ENCODE measurements at regions not wholly inside any gene's neighbourhood (a gene's known extent, or its start where the extent isn't known, plus 50 kb on each side); places are given as distances from the start of the nearest gene placed in this dataset.

GRCh38 chr2:16000642-16001041, 60.3 kb downstream of the MYCN start:
- ATAC-seq (no peak), DNase-seq (ENCODE audit: low spot score) (no peak)
- no peaks in the 10 kb centered on the region for H3K4me1 Mint-ChIP-seq (ENCODE audit: low read depth in 2 of 2)
- no peaks in the 10 kb centered on the region for H3K9me3 Mint-ChIP-seq
- no peaks in the 10 kb centered on the region for H3K36me3 Mint-ChIP-seq
- H3K27ac Mint-ChIP-seq = no peak overlapping the region
- no peak overlapping the region for H3K4me3 Mint-ChIP-seq
- peaks cover 12 to 26% of the 10 kb centered on the region in 2 donors for H3K27me3 Mint-ChIP-seq

- no peak overlapping the region for H3K4me3 Mint-ChIP-seq
- DNase-seq (ENCODE audit: low spot score) (no peak), ATAC-seq (no peak)
- H3K4me1 Mint-ChIP-seq (ENCODE audit: low read depth in 2 of 2) = no peaks in the 10 kb centered on the region
- no peak overlapping the region for H3K27ac Mint-ChIP-seq
- H3K9me3 Mint-ChIP-seq = no peaks in the 10 kb centered on the region
- peaks cover 14 to 25% of the 10 kb centered on the region in 2 donors for H3K27me3 Mint-ChIP-seq
- H3K36me3 Mint-ChIP-seq = no peaks in the 10 kb centered on the region
Observed at GRCh38 chr2:15999596-16000469, 59.5 kb downstream of the MYCN start.

GRCh38 chr2:15997728-15998280, 57.5 kb downstream of the MYCN start:
- Mint-ChIP-seq H3K4me1 (ENCODE audit: low read depth in 2 of 2) (no peaks in the 10 kb centered on the region), H3K27ac (no peak overlapping the region), H3K4me3 (no peak overlapping the region), H3K27me3 (peaks cover 6 to 14% of the 10 kb centered on the region in 2 donors), H3K36me3 (no peaks in the 10 kb centered on the region), H3K9me3 (no peaks in the 10 kb centered on the region)
- DNase-seq (ENCODE audit: low spot score) (no peak), ATAC-seq (no peak)

- no peaks in the 10 kb centered on the region for H3K36me3 Mint-ChIP-seq
- no peak overlapping the region for H3K27ac Mint-ChIP-seq
- H3K4me3 Mint-ChIP-seq = no peak overlapping the region
- ATAC-seq = no peak
- H3K4me1 Mint-ChIP-seq (ENCODE audit: low read depth in 2 of 2) = no peaks in the 10 kb centered on the region
- peaks cover 8 to 14% of the 10 kb centered on the region in 2 donors for H3K27me3 Mint-ChIP-seq
- no peaks in the 10 kb centered on the region for H3K9me3 Mint-ChIP-seq
- no peak for DNase-seq (ENCODE audit: low spot score)
Observed at GRCh38 chr2:15996536-15997423, 56.4 kb downstream of the MYCN start.
